GM20000 (cell line): ENCODE measurements at regions not wholly inside any gene's neighbourhood (a gene's known extent, or its start where the extent isn't known, plus 50 kb on each side); places are given as distances from the start of the nearest gene placed in this dataset.

Experiments
- DNase-seq: peaks from one replicate; pipeline ENCODE4 v3.0.0; 2012; ENCODE audit warnings: low spot score
- CTCF ChIP-seq: IDR thresholded peaks from 2 replicates; pipeline ENCODE4 v1.5.1; 2012; ENCODE audit warnings: mild to moderate bottlenecking, control low read depth; ENCODE audit errors: extremely low read depth, missing control alignments

- no peak for DNase-seq
- no peak for TF ChIP-seq CTCF
These were observed 50.3 kb upstream of the TRIM9 start for GRCh38 chr14:51145246-51145645.

- DNase-seq, result no peak
- TF ChIP-seq CTCF, result no peak
These were observed 52.3 kb upstream of the TRIM9 start for GRCh38 chr14:51147183-51147582.

GRCh38 chr14:51155326-51155725 is 60.4 kb upstream of the TRIM9 start:
- no peak for DNase-seq
- no peak for TF ChIP-seq CTCF

GRCh38 chr14:51157012-51157411 is 62.1 kb upstream of the TRIM9 start:
- DNase-seq, result peak; percentile 22
- no peak for TF ChIP-seq CTCF

- no peak for DNase-seq
- no peak for TF ChIP-seq CTCF
These were observed 66.0 kb upstream of the TRIM9 start for GRCh38 chr14:51160871-51161270.

GRCh38 chr14:51165415-51165814 is 70.5 kb upstream of the TRIM9 start:
- DNase-seq, result no peak

GRCh38 chr14:51167587-51168214 is 72.3 kb upstream of the TMX1 start:
- no peak for TF ChIP-seq CTCF
- no peak for DNase-seq

More at GRCh38 chr14:51165415-51165814, 70.5 kb upstream of the TRIM9 start:
- TF ChIP-seq CTCF, result no peak
